Activated naive CD4-positive, alpha-beta T cell treated with anti-CD3 and anti-CD28 coated beads, Interleukin-2, amount 10 ng/mL, durations not matched to agents 7 days and 5 days (primary cell): ENCODE measurements at regions not wholly inside any gene's neighbourhood (a gene's known extent, or its start where the extent isn't known, plus 50 kb on each side); places are given as distances from the start of the nearest gene placed in this dataset.

Experiments
- CTCF ChIA-PET: fragments of 350-600 bp; sonication (Branson Sonifier 250); formaldehyde crosslinking; loops from one replicate; lab custom pipeline; 2021; ENCODE audit warnings: antibody characterized with exemption; lab: Charles Lee
- DNase-seq: peaks from one replicate; pipeline ENCODE4 v3.0.0-alpha.2; 2020
- H3K27ac Mint-ChIP-seq: one replicate; pipeline ENCODE4 v1.8.0; 2021; ENCODE audit warnings: mild to moderate bottlenecking, moderate library complexity, mixed read lengths
- H3K27me3 Mint-ChIP-seq: one replicate; pipeline ENCODE4 v1.8.0; 2021; ENCODE audit warnings: mild to moderate bottlenecking, mixed read lengths
- H3K36me3 Mint-ChIP-seq: one replicate; pipeline ENCODE4 v1.8.0; 2021; ENCODE audit warnings: mixed read lengths
- H3K4me1 Mint-ChIP-seq: one replicate; pipeline ENCODE4 v1.8.0; 2021; ENCODE audit warnings: mixed read lengths
- H3K4me3 Mint-ChIP-seq: one replicate; pipeline ENCODE4 v1.8.0; 2021; ENCODE audit warnings: mild to moderate bottlenecking, moderate library complexity, mixed read lengths
- H3K9me3 Mint-ChIP-seq: one replicate; pipeline ENCODE4 v1.8.0; 2021; ENCODE audit warnings: mixed read lengths

GRCh38 chr5:143474616-143475015, 71.1 kb upstream of the NR3C1 start:
- Mint-ChIP-seq H3K27me3 (peaks cover 4% of the 10 kb centered on the region), H3K9me3 (no peaks in the 10 kb centered on the region), H3K27ac (no peak overlapping the region), H3K36me3 (no peaks in the 10 kb centered on the region), H3K4me1 (no peaks in the 10 kb centered on the region), H3K4me3 (no peak overlapping the region)
- CTCF ChIA-PET = no interaction called here
- no peak for DNase-seq

GRCh38 chr5:143473481-143473880, 70.0 kb upstream of the NR3C1 start:
- no peak overlapping the region for H3K4me3 Mint-ChIP-seq
- H3K27ac Mint-ChIP-seq = no peak overlapping the region
- no peaks in the 10 kb centered on the region for H3K4me1 Mint-ChIP-seq
- CTCF ChIA-PET = no interaction called here
- DNase-seq = no peak
- no peaks in the 10 kb centered on the region for H3K36me3 Mint-ChIP-seq
- no peaks in the 10 kb centered on the region for H3K9me3 Mint-ChIP-seq
- peaks cover 10% of the 10 kb centered on the region for H3K27me3 Mint-ChIP-seq

GRCh38 chr5:143472576-143472975, 69.1 kb upstream of the NR3C1 start:
- H3K4me3 Mint-ChIP-seq = no peak overlapping the region
- H3K27me3 Mint-ChIP-seq = peaks cover 10% of the 10 kb centered on the region
- no peak for DNase-seq
- H3K9me3 Mint-ChIP-seq = no peaks in the 10 kb centered on the region
- H3K27ac Mint-ChIP-seq = no peak overlapping the region
- H3K4me1 Mint-ChIP-seq = no peaks in the 10 kb centered on the region
- CTCF ChIA-PET = interaction anchor here (0.6 kb wide), 1 partner anchor 12 kb away, joined by 3 read pairs; no protein-coding TSS in a partner anchor
- no peaks in the 10 kb centered on the region for H3K36me3 Mint-ChIP-seq

- DNase-seq = no peak
- Mint-ChIP-seq H3K27ac (no peak overlapping the region), H3K27me3 (peaks cover 10% of the 10 kb centered on the region), H3K36me3 (no peaks in the 10 kb centered on the region), H3K4me1 (no peaks in the 10 kb centered on the region), H3K9me3 (no peaks in the 10 kb centered on the region), H3K4me3 (no peak overlapping the region)
- CTCF ChIA-PET = interaction anchor here (0.6 to 0.9 kb wide), 3 partner anchors 12 to 26 kb away, joined by 3 read pairs; no protein-coding TSS in a partner anchor
Measured at GRCh38 chr5:143471666-143472464, 68.4 kb upstream of the NR3C1 start.

- Mint-ChIP-seq H3K36me3 (no peaks in the 10 kb centered on the region), H3K4me1 (no peaks in the 10 kb centered on the region), H3K9me3 (no peaks in the 10 kb centered on the region), H3K27me3 (peaks cover 10% of the 10 kb centered on the region), H3K4me3 (no peak overlapping the region), H3K27ac (no peak overlapping the region)
- CTCF ChIA-PET = interaction anchor here (0.7 to 0.9 kb wide), 2 partner anchors 22 to 27 kb away, joined by 3 read pairs; no protein-coding TSS in a partner anchor
- no peak for DNase-seq
Measured at GRCh38 chr5:143471041-143471509, 67.6 kb upstream of the NR3C1 start.

- no peak overlapping the region for H3K27ac Mint-ChIP-seq
Measured at GRCh38 chr5:143470120-143470519, 66.6 kb upstream of the NR3C1 start.

GRCh38 chr5:143469125-143469524, 65.6 kb upstream of the NR3C1 start:
- H3K27ac Mint-ChIP-seq = no peak overlapping the region
- CTCF ChIA-PET = no interaction called here
- H3K36me3 Mint-ChIP-seq = no peaks in the 10 kb centered on the region
- H3K4me1 Mint-ChIP-seq = no peaks in the 10 kb centered on the region
- DNase-seq = no peak
- H3K4me3 Mint-ChIP-seq = no peak overlapping the region
- peaks cover 10% of the 10 kb centered on the region for H3K27me3 Mint-ChIP-seq
- H3K9me3 Mint-ChIP-seq = no peaks in the 10 kb centered on the region

More at GRCh38 chr5:143470120-143470519, 66.6 kb upstream of the NR3C1 start:
- H3K27me3 Mint-ChIP-seq = peaks cover 10% of the 10 kb centered on the region
- DNase-seq = no peak
- H3K4me1 Mint-ChIP-seq = no peaks in the 10 kb centered on the region
- H3K36me3 Mint-ChIP-seq = no peaks in the 10 kb centered on the region
- no peaks in the 10 kb centered on the region for H3K9me3 Mint-ChIP-seq
- H3K4me3 Mint-ChIP-seq = no peak overlapping the region
- CTCF ChIA-PET = no interaction called here

- no peaks in the 10 kb centered on the region for H3K9me3 Mint-ChIP-seq
- no peaks in the 10 kb centered on the region for H3K36me3 Mint-ChIP-seq
- no peak for DNase-seq
- CTCF ChIA-PET = no interaction called here
- H3K4me1 Mint-ChIP-seq = no peaks in the 10 kb centered on the region
- H3K27me3 Mint-ChIP-seq = peaks cover 10% of the 10 kb centered on the region
- no peak overlapping the region for H3K27ac Mint-ChIP-seq
- H3K4me3 Mint-ChIP-seq = no peak overlapping the region
Measured at GRCh38 chr5:143466632-143467031, 63.1 kb upstream of the NR3C1 start.

- H3K27me3 Mint-ChIP-seq = peaks cover 5% of the 10 kb centered on the region
- H3K4me1 Mint-ChIP-seq = no peaks in the 10 kb centered on the region
- CTCF ChIA-PET = no interaction called here
- no peaks in the 10 kb centered on the region for H3K36me3 Mint-ChIP-seq
- no peak overlapping the region for H3K4me3 Mint-ChIP-seq
- no peak overlapping the region for H3K27ac Mint-ChIP-seq
- no peaks in the 10 kb centered on the region for H3K9me3 Mint-ChIP-seq
- no peak for DNase-seq
Measured at GRCh38 chr5:143464723-143465490, 61.4 kb upstream of the NR3C1 start.

- H3K4me3 Mint-ChIP-seq = no peak overlapping the region
- DNase-seq = no peak
- H3K36me3 Mint-ChIP-seq = no peaks in the 10 kb centered on the region
- CTCF ChIA-PET = no interaction called here
- H3K4me1 Mint-ChIP-seq = no peaks in the 10 kb centered on the region
- H3K27me3 Mint-ChIP-seq = no peaks in the 10 kb centered on the region
- no peak overlapping the region for H3K27ac Mint-ChIP-seq
- H3K9me3 Mint-ChIP-seq = no peaks in the 10 kb centered on the region
Measured at GRCh38 chr5:143462431-143462830, 58.9 kb upstream of the NR3C1 start.

- CTCF ChIA-PET = no interaction called here
- Mint-ChIP-seq H3K9me3 (no peaks in the 10 kb centered on the region), H3K27me3 (peaks cover 6% of the 10 kb centered on the region), H3K4me3 (no peak overlapping the region), H3K27ac (no peak overlapping the region), H3K36me3 (no peaks in the 10 kb centered on the region), H3K4me1 (no peaks in the 10 kb centered on the region)
- no peak for DNase-seq
Measured at GRCh38 chr5:143459433-143459832, 55.9 kb upstream of the NR3C1 start.

GRCh38 chr5:143456952-143457547, 53.6 kb upstream of the NR3C1 start:
- no peaks in the 10 kb centered on the region for H3K36me3 Mint-ChIP-seq
- no peak for DNase-seq
- H3K27me3 Mint-ChIP-seq = peaks cover 6% of the 10 kb centered on the region
- no peak overlapping the region for H3K27ac Mint-ChIP-seq
- no peaks in the 10 kb centered on the region for H3K4me1 Mint-ChIP-seq
- H3K9me3 Mint-ChIP-seq = no peaks in the 10 kb centered on the region
- H3K4me3 Mint-ChIP-seq = no peak overlapping the region
- CTCF ChIA-PET = interaction anchor here (0.7 kb wide), 1 partner anchor 12 kb away, joined by 3 read pairs; no protein-coding TSS in a partner anchor

GRCh38 chr5:143454936-143455516, 51.5 kb upstream of the NR3C1 start:
- CTCF ChIA-PET = no interaction called here
- Mint-ChIP-seq H3K27me3 (peaks cover 6% of the 10 kb centered on the region), H3K4me1 (no peaks in the 10 kb centered on the region), H3K9me3 (no peaks in the 10 kb centered on the region), H3K27ac (no peak overlapping the region), H3K36me3 (no peaks in the 10 kb centered on the region), H3K4me3 (no peak overlapping the region)
- no peak for DNase-seq

- CTCF ChIA-PET = no interaction called here
- Mint-ChIP-seq H3K9me3 (no peaks in the 10 kb centered on the region), H3K4me1 (no peaks in the 10 kb centered on the region), H3K27me3 (peaks cover 6% of the 10 kb centered on the region), H3K27ac (no peak overlapping the region), H3K4me3 (no peak overlapping the region), H3K36me3 (no peaks in the 10 kb centered on the region)
- no peak for DNase-seq
Measured at GRCh38 chr5:143453720-143454119, 50.2 kb upstream of the NR3C1 start.
